H9 (cell line): ENCODE measurements at regions not wholly inside any gene's neighbourhood (a gene's known extent, or its start where the extent isn't known, plus 50 kb on each side); places are given as distances from the start of the nearest gene placed in this dataset.

Experiments used
- DNase-seq: peaks from one replicate; pipeline ENCODE4 v3.0.0-alpha.2; 2017
- H2AFZ ChIP-seq: one replicate; pipeline ENCODE4 v1.6.1; 2013; ENCODE audit warnings: mild to moderate bottlenecking, low read length, control low read depth, moderate library complexity
- H2AK5ac ChIP-seq: 2 replicates; pipeline ENCODE4 v1.6.1; 2013; ENCODE audit warnings: low read length, control low read depth, mixed read lengths; ENCODE audit not compliant: insufficient read length
- H2BK120ac ChIP-seq: one replicate; pipeline ENCODE4 v1.6.1; 2013; ENCODE audit warnings: low read depth, mild to moderate bottlenecking, low read length, control low read depth, inconsistent platforms; ENCODE audit not compliant: poor library complexity, severe bottlenecking
- H2BK12ac ChIP-seq: 2 replicates; pipeline ENCODE4 v1.6.1; 2013; ENCODE audit warnings: low read length, control low read depth, mixed read lengths, low read depth; ENCODE audit not compliant: insufficient read length
- H2BK15ac ChIP-seq: 2 replicates; pipeline ENCODE4 v1.6.1; 2013; ENCODE audit warnings: low read depth, low read length, control low read depth
- H2BK20ac ChIP-seq: one replicate; pipeline ENCODE4 v1.6.1; 2013; ENCODE audit warnings: low read depth, mild to moderate bottlenecking, low read length, control low read depth, inconsistent platforms; ENCODE audit not compliant: poor library complexity, severe bottlenecking
- H2BK5ac ChIP-seq: 2 replicates; pipeline ENCODE4 v1.6.1; 2013; ENCODE audit warnings: low read length, control low read depth, mixed read lengths; ENCODE audit not compliant: insufficient read length
- H3K14ac ChIP-seq: 2 replicates; pipeline ENCODE4 v1.6.1; 2013; ENCODE audit warnings: low read length, control low read depth; ENCODE audit not compliant: insufficient read depth
- H3K18ac ChIP-seq: 2 replicates; pipeline ENCODE4 v1.6.1; 2013; ENCODE audit warnings: low read depth, mild to moderate bottlenecking, mixed read lengths, low read length, control low read depth; ENCODE audit not compliant: insufficient read length
- H3K23ac ChIP-seq: 2 replicates; pipeline ENCODE4 v1.6.1; 2013; ENCODE audit warnings: low read length, control low read depth, mixed read lengths, low read depth; ENCODE audit not compliant: insufficient read length
- H3K23me2 ChIP-seq: 2 replicates; pipeline ENCODE4 v1.6.1; 2013; ENCODE audit warnings: low read depth, mild to moderate bottlenecking, mixed read lengths, low read length, control low read depth; ENCODE audit not compliant: insufficient read length, poor library complexity, severe bottlenecking
- H3K27ac ChIP-seq: 2 replicates; pipeline ENCODE4 v1.5.1; 2013; ENCODE audit warnings: low read length, control low read depth, mixed read lengths, low read depth; ENCODE audit not compliant: insufficient read length
- H3K27me3 ChIP-seq: 2 replicates; pipeline ENCODE4 v1.6.1; 2013; ENCODE audit warnings: low read length, control low read depth, inconsistent platforms; ENCODE audit not compliant: insufficient read depth
- H3K4ac ChIP-seq: 2 replicates; pipeline ENCODE4 v1.6.1; 2013; ENCODE audit warnings: low read depth, mild to moderate bottlenecking, control low read depth, inconsistent platforms, low read length, moderate library complexity
- H3K4me1 ChIP-seq: 2 replicates; pipeline ENCODE4 v1.6.1; 2013; ENCODE audit warnings: low read length, control low read depth, inconsistent platforms; ENCODE audit not compliant: insufficient read depth
- H3K4me2 ChIP-seq: 2 replicates; pipeline ENCODE4 v1.6.1; 2013; ENCODE audit warnings: low read length, control low read depth, mixed read lengths; ENCODE audit not compliant: insufficient read length, insufficient read depth
- H3K56ac ChIP-seq: 2 replicates; pipeline ENCODE4 v1.6.1; 2013; ENCODE audit warnings: low read depth, mild to moderate bottlenecking, mixed read lengths, low read length, control low read depth; ENCODE audit not compliant: insufficient read length
- H3K79me1 ChIP-seq: 2 replicates; pipeline ENCODE4 v1.6.1; 2013; ENCODE audit warnings: low read depth, mild to moderate bottlenecking, moderate library complexity, low read length, control low read depth, inconsistent platforms; ENCODE audit not compliant: insufficient read depth, poor library complexity, severe bottlenecking
- H3K79me2 ChIP-seq: 2 replicates; pipeline ENCODE4 v1.6.1; 2013; ENCODE audit warnings: low read length, control low read depth, inconsistent platforms; ENCODE audit not compliant: insufficient read depth
- H3K9ac ChIP-seq: 2 replicates; pipeline ENCODE4 v1.6.1; 2013; ENCODE audit warnings: low read length, control low read depth, mixed read lengths; ENCODE audit not compliant: insufficient read length; ENCODE audit errors: extremely low read depth
- H3K9me3 ChIP-seq: one replicate; pipeline ENCODE4 v1.6.1; 2013; ENCODE audit warnings: low read depth, low read length, inconsistent platforms; ENCODE audit not compliant: control insufficient read depth
- H3T11ph ChIP-seq: one replicate; pipeline ENCODE4 v1.6.1; 2013; ENCODE audit warnings: mild to moderate bottlenecking, low read length, control low read depth, inconsistent platforms
- H4K20me1 ChIP-seq: one replicate; pipeline ENCODE4 v1.6.1; 2013; ENCODE audit not compliant: control insufficient read depth, insufficient read length, insufficient read depth
- H4K5ac ChIP-seq: 2 replicates; pipeline ENCODE4 v1.6.1; 2013; ENCODE audit warnings: low read depth, mild to moderate bottlenecking, mixed read lengths, low read length, control low read depth; ENCODE audit not compliant: insufficient read length
- H4K8ac ChIP-seq: replicated peaks from 2 replicates; pipeline ENCODE4 v1.6.1; 2013; ENCODE audit warnings: low read length, control low read depth, mixed read lengths, low read depth; ENCODE audit not compliant: insufficient read length
- H4K91ac ChIP-seq: 2 replicates; pipeline ENCODE4 v1.6.1; 2013; ENCODE audit warnings: low read depth, mild to moderate bottlenecking, moderate library complexity, mixed read lengths, low read length, control low read depth; ENCODE audit not compliant: insufficient read length
- H3K27ac Mint-ChIP-seq, 3 experiments: 2 replicates in 2 of 3; 3 replicates in 1 of 3; pipeline ENCODE4 v1.8.0; 2020 to 2021; ENCODE audit warnings: mixed read lengths in 3 of 3, mild to moderate bottlenecking in 1 of 3, moderate library complexity in 1 of 3
- H3K27me3 Mint-ChIP-seq: 2 replicates; pipeline ENCODE4 v1.8.0; 2021; ENCODE audit warnings: low read depth, mild to moderate bottlenecking, moderate library complexity, mixed read lengths
- H3K36me3 Mint-ChIP-seq, 3 experiments: 2 replicates in 2 of 3; 3 replicates in 1 of 3; pipeline ENCODE4 v1.8.0; 2020 to 2021; ENCODE audit warnings: low read depth in 3 of 3, mixed read lengths in 3 of 3; ENCODE audit not compliant: insufficient read depth in 1 of 3
- H3K4me1 Mint-ChIP-seq, 2 experiments: 2 replicates each; pipeline ENCODE4 v1.8.0; 2020; ENCODE audit warnings: mixed read lengths in 2 of 2
- H3K4me3 Mint-ChIP-seq, 2 experiments: 2 replicates in 1 of 2; 3 replicates in 1 of 2; pipeline ENCODE4 v1.8.0; 2020 to 2021; ENCODE audit warnings: mild to moderate bottlenecking in 2 of 2, mixed read lengths in 2 of 2, moderate library complexity in 1 of 2
- H3K9me3 Mint-ChIP-seq, 2 experiments: 2 replicates in 1 of 2; 3 replicates in 1 of 2; pipeline ENCODE4 v1.8.0; 2020; ENCODE audit warnings: mild to moderate bottlenecking in 2 of 2, mixed read lengths in 2 of 2, moderate library complexity in 1 of 2
- WGBS: extraction: QIAGEN DNeasy Blood & Tissue Kit; methylation state at CpG from one replicate; pipeline ENCODE4 v1.1.7; 2013; ENCODE audit warnings: missing lambda C conversion rate, low lambda C conversion rate, mixed read lengths; ENCODE audit not compliant: insufficient read length; ENCODE audit errors: extremely low coverage; 5-methylcytosine and 5-hydroxymethylcytosine counted together
- TF ChIP-seq, protein P1 (sequence below): fragments of 200-600 bp; sonication (generic); conservative IDR thresholded peaks from 3 replicates; pipeline ENCODE4 v1.8.0; 2021; ENCODE audit warnings: antibody characterized with exemption, mild to moderate bottlenecking

DNA sequence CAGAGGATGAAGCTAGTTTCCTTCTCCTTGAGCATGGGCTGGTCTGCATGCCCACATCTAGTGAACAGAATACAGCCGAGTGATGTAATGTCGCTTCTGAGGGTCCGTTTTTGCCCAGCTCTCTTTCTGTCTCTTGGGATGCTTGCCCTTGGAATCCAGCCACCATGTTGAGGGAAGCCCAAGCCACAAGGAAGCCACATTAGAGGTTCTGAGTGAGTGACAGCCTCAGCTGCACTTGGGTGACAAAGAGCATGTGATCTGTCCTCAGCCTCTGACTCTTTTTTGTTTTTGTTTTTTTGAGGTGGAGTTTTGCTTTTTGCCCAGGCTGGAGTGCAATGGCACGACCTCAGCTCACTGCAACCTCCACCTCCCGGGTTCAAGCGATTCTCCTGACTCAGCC lies 100.6 kb upstream of the SALL4 start:
- H3K4me2 ChIP-seq = no peak overlapping the region
- no peak overlapping the region for H2BK5ac ChIP-seq
- Mint-ChIP-seq H3K27me3 (no peaks in the 10 kb centered on the region), H3K36me3 (no peaks in the 10 kb centered on the region; a peak in 1 of 7 replicates), H3K4me1 (peaks cover 0 to 7% of the 10 kb centered on the region in 2 experiments; a peak in 2 of 4 replicates), H3K4me3 (no peak overlapping the region), H3K27ac (no peak overlapping the region; a peak in 1 of 7 replicates), H3K9me3 (peaks cover 0 to 2% of the 10 kb centered on the region in 2 experiments; a peak in 1 of 5 replicates)
- no peak overlapping the region for H3K18ac ChIP-seq
- no peaks in the 10 kb centered on the region for H3K9me3 ChIP-seq
- no CpG with 5 or more reads among the region's 6 CpGs for WGBS
- H2BK20ac ChIP-seq = no peak overlapping the region
- H2BK12ac ChIP-seq = no peak overlapping the region
- no peak overlapping the region for H4K5ac ChIP-seq
- H3K23ac ChIP-seq = no peak overlapping the region
- no peak overlapping the region for H3K4ac ChIP-seq
- H3K79me1 ChIP-seq = no peaks in the 10 kb centered on the region
- H2AK5ac ChIP-seq = no peak overlapping the region
- TF ChIP-seq, protein P1, sequence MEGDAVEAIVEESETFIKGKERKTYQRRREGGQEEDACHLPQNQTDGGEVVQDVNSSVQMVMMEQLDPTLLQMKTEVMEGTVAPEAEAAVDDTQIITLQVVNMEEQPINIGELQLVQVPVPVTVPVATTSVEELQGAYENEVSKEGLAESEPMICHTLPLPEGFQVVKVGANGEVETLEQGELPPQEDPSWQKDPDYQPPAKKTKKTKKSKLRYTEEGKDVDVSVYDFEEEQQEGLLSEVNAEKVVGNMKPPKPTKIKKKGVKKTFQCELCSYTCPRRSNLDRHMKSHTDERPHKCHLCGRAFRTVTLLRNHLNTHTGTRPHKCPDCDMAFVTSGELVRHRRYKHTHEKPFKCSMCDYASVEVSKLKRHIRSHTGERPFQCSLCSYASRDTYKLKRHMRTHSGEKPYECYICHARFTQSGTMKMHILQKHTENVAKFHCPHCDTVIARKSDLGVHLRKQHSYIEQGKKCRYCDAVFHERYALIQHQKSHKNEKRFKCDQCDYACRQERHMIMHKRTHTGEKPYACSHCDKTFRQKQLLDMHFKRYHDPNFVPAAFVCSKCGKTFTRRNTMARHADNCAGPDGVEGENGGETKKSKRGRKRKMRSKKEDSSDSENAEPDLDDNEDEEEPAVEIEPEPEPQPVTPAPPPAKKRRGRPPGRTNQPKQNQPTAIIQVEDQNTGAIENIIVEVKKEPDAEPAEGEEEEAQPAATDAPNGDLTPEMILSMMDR = no peak
- no peaks in the 10 kb centered on the region for H3K23me2 ChIP-seq
- no peak for DNase-seq
- H3K27ac ChIP-seq = no peak overlapping the region
- H3K27me3 ChIP-seq = no peaks in the 10 kb centered on the region
- H2BK120ac ChIP-seq = no peak overlapping the region
- H3K79me2 ChIP-seq = no peaks in the 10 kb centered on the region
- H2BK15ac ChIP-seq = no peak overlapping the region
- no peak overlapping the region for H3K14ac ChIP-seq
- H4K91ac ChIP-seq = no peak overlapping the region
- H3K9ac ChIP-seq = no peak overlapping the region
- H2AFZ ChIP-seq = no peak overlapping the region
- no peak overlapping the region for H4K8ac ChIP-seq
- no peak overlapping the region for H3K56ac ChIP-seq
- no peak overlapping the region for H3T11ph ChIP-seq
- no peaks in the 10 kb centered on the region for H3K4me1 ChIP-seq
- H4K20me1 ChIP-seq = no peaks in the 10 kb centered on the region
